H1 (cell line): ENCODE measurements at regions not wholly inside any gene's neighbourhood (a gene's known extent, or its start where the extent isn't known, plus 50 kb on each side); places are given as distances from the start of the nearest gene placed in this dataset.

Experiments used
- HDAC2 ChIP-seq, 2 experiments: fragments of 300-600 bp in 1 of 2; sonication (generic) in 1 of 2; IDR thresholded peaks; 2 replicates each; pipeline ENCODE4 v1.6.1; 2011 to 2012; ENCODE audit warnings: low read depth in 2 of 2, low read length in 2 of 2, mild to moderate bottlenecking in 2 of 2, moderate library complexity in 2 of 2, borderline replicate concordance in 1 of 2, inconsistent platforms in 1 of 2
- KDM1A ChIP-seq: fragments of 200-600, 300-600 bp; sonication (generic); IDR thresholded peaks from 2 replicates; pipeline ENCODE4 v1.7.1; 2016; ENCODE audit warnings: mild to moderate bottlenecking, low read length, borderline replicate concordance
- MAFK ChIP-seq: IDR thresholded peaks from 2 replicates; pipeline ENCODE4 v1.6.1; 2012; ENCODE audit warnings: low read depth, mild to moderate bottlenecking, improper control_type of control experiment, low read length
- SP2 ChIP-seq: IDR thresholded peaks from 2 replicates; pipeline ENCODE4 v1.6.1; 2012; ENCODE audit warnings: mild to moderate bottlenecking, low read length, inconsistent platforms

- TF ChIP-seq SP2 = no peak
- no peak for TF ChIP-seq HDAC2 (IDR thresholded peaks at IDR 0.05; ENCODE audit: borderline replicate concordance in 1 of 2, low read depth in 2 of 2, low read length in 2 of 2)
- no peak for TF ChIP-seq MAFK
- no peak for TF ChIP-seq KDM1A
Observed at GRCh38 chr2:146235158-146235557, 1609.7 kb upstream of the ACVR2A start (continued).
